Trophoblast cell (in vitro differentiated cells and primary cell): ENCODE measurements at regions not wholly inside any gene's neighbourhood (a gene's known extent, or its start where the extent isn't known, plus 50 kb on each side); places are given as distances from the start of the nearest gene placed in this dataset.

ENCODE experiments used
- DNase-seq, 2 donors: peaks; one replicate each; pipeline ENCODE4 v3.0.0-alpha.2; 2016
- H2AFZ ChIP-seq: 2 replicates; pipeline ENCODE4 v1.6.1; 2013; ENCODE audit warnings: low read length, moderate library complexity, mild to moderate bottlenecking; ENCODE audit not compliant: insufficient read depth, poor library complexity
- H2AK5ac ChIP-seq: 2 replicates; pipeline ENCODE4 v1.6.1; 2013; ENCODE audit warnings: mild to moderate bottlenecking, low read length
- H2BK120ac ChIP-seq: 2 replicates; pipeline ENCODE4 v1.6.1; 2013; ENCODE audit warnings: low read length, mild to moderate bottlenecking, moderate library complexity; ENCODE audit not compliant: insufficient read depth, poor library complexity
- H2BK12ac ChIP-seq: 2 replicates; pipeline ENCODE4 v1.6.1; 2013; ENCODE audit warnings: mild to moderate bottlenecking, low read length, moderate library complexity
- H2BK5ac ChIP-seq: 2 replicates; pipeline ENCODE4 v1.6.1; 2013; ENCODE audit warnings: low read length, low read depth, moderate library complexity, mild to moderate bottlenecking; ENCODE audit not compliant: poor library complexity
- H3K14ac ChIP-seq: 2 replicates; pipeline ENCODE4 v1.6.1; 2013; ENCODE audit warnings: mild to moderate bottlenecking, low read length
- H3K18ac ChIP-seq: 2 replicates; pipeline ENCODE4 v1.6.1; 2013; ENCODE audit warnings: mild to moderate bottlenecking, low read length
- H3K23ac ChIP-seq: 2 replicates; pipeline ENCODE4 v1.6.1; 2013; ENCODE audit warnings: low read length
- H3K27ac ChIP-seq: 2 replicates; pipeline ENCODE4 v1.5.1; 2013; ENCODE audit warnings: low read depth, mild to moderate bottlenecking, inconsistent platforms, low read length, moderate library complexity
- H3K27me3 ChIP-seq: 2 replicates; pipeline ENCODE4 v1.6.1; 2013; ENCODE audit warnings: inconsistent platforms, mild to moderate bottlenecking, low read length, moderate library complexity; ENCODE audit not compliant: insufficient read depth
- H3K36me3 ChIP-seq, 2 experiments: 1 replicate in 1 of 2; 2 replicates in 1 of 2; pipeline ENCODE4 v1.6.1; 2013; ENCODE audit warnings: low read length in 2 of 2, mild to moderate bottlenecking in 2 of 2, moderate library complexity in 1 of 2; ENCODE audit not compliant: insufficient read depth in 2 of 2, control insufficient read depth in 1 of 2
- H3K4ac ChIP-seq: 2 replicates; pipeline ENCODE4 v1.6.1; 2013; ENCODE audit warnings: low read depth, mild to moderate bottlenecking, low read length, moderate library complexity
- H3K4me1 ChIP-seq, 2 experiments: 1 replicate in 1 of 2; 2 replicates in 1 of 2; pipeline ENCODE4 v1.6.1; 2013; ENCODE audit warnings: low read length in 2 of 2, mild to moderate bottlenecking in 2 of 2, moderate library complexity in 1 of 2; ENCODE audit not compliant: insufficient read depth in 2 of 2, control insufficient read depth in 1 of 2
- H3K4me2 ChIP-seq: 2 replicates; pipeline ENCODE4 v1.6.1; 2013; ENCODE audit warnings: inconsistent platforms, mild to moderate bottlenecking, low read length, moderate library complexity
- H3K4me3 ChIP-seq: 2 replicates; pipeline ENCODE4 v1.5.1; 2013; ENCODE audit warnings: mild to moderate bottlenecking, low read depth, low read length, inconsistent platforms
- H3K79me1 ChIP-seq: one replicate; pipeline ENCODE4 v1.6.1; 2013; ENCODE audit warnings: low read length
- H3K79me2 ChIP-seq: 2 replicates; pipeline ENCODE4 v1.6.1; 2013; ENCODE audit warnings: low read length, mild to moderate bottlenecking; ENCODE audit not compliant: control insufficient read depth, insufficient read depth, poor library complexity
- H3K9ac ChIP-seq: 2 replicates; pipeline ENCODE4 v1.6.1; 2013; ENCODE audit warnings: mild to moderate bottlenecking, low read length
- H3K9me3 ChIP-seq: 2 replicates; pipeline ENCODE4 v1.6.1; 2013; ENCODE audit warnings: low read depth, mild to moderate bottlenecking, control low read depth, inconsistent platforms, low read length; ENCODE audit not compliant: insufficient read depth
- H4K12ac ChIP-seq: 2 replicates; pipeline ENCODE4 v1.6.1; 2013; ENCODE audit warnings: low read depth, mild to moderate bottlenecking, low read length, moderate library complexity
- H4K8ac ChIP-seq: 2 replicates; pipeline ENCODE4 v1.6.1; 2013; ENCODE audit warnings: low read depth, mild to moderate bottlenecking, low read length, moderate library complexity
- H4K91ac ChIP-seq: one replicate; pipeline ENCODE4 v1.6.1; 2013; ENCODE audit warnings: low read depth, mild to moderate bottlenecking, low read length, moderate library complexity
- WGBS: extraction: QIAGEN DNeasy Blood & Tissue Kit; methylation state at CpG from one replicate; pipeline ENCODE4 v1.1.7; 2013; ENCODE audit warnings: missing lambda C conversion rate; ENCODE audit not compliant: insufficient read length, insufficient coverage; ENCODE audit errors: extremely low coverage; 5-methylcytosine and 5-hydroxymethylcytosine counted together

DNA sequence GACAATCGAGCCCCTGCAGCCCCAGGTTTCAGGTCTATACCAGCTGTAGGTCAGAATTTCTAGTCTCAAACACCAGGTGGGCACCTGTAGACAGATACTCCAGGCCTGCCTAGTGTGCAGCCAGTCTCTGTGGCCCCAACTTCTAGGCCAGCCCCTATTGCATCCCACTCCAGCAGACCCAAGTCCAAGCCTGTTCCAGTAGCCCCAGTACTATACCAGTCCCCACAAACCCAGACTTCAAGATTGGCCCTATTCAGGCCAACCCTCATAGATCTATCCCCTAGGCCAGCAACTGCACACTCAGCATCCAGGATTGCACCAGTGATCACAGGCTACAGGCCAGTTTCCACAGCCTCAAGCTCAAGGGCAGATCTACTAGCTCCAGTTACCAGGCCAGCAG, 344.0 kb downstream of the PYDC2 start:
- Histone ChIP-seq H2BK5ac (no peak overlapping the region), H3K4ac (no peak overlapping the region), H2BK120ac (no peak overlapping the region), H3K79me2 (no peaks in the 10 kb centered on the region), H3K18ac (no peak overlapping the region), H3K4me2 (no peak overlapping the region), H4K12ac (no peak overlapping the region), H3K23ac (no peak overlapping the region), H3K14ac (no peak overlapping the region), H3K9me3 (peaks cover 10% of the 10 kb centered on the region), H4K8ac (no peak overlapping the region), H3K4me3 (no peak overlapping the region), H3K79me1 (no peaks in the 10 kb centered on the region), H2AK5ac (no peak overlapping the region), H2AFZ (no peak overlapping the region), H4K91ac (no peak overlapping the region), H3K27me3 (no peaks in the 10 kb centered on the region), H3K4me1 (peaks cover 0 to 5% of the 10 kb centered on the region in 2 experiments), H3K36me3 (peaks cover 0 to 5% of the 10 kb centered on the region in 2 experiments), H2BK12ac (no peak overlapping the region), H3K27ac (no peak overlapping the region), H3K9ac (no peak overlapping the region)
- no CpG with 5 or more reads among the region's 1 CpG for WGBS
- no peak for DNase-seq

DNA sequence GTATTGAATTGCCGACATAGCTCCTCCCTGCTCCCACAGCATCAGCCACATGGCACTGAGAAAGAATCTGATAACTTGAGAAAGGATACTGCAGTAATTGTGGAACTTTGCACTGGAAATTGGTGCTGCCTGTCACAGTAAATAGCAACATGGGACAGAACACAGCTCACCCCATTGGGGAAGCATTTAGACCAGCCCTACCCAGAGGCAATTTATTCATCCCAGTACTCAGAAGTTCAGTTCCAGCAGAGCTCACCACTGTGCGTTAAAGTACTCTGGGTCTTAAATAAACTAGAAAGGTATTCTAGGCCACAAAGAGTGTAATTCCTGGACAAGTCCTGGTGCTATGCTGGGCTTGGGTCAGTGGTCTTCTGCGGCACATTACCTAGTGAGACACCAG, 347.1 kb downstream of the PYDC2 start:
- no CpG with 5 or more reads among the region's 3 CpGs for WGBS

DNA sequence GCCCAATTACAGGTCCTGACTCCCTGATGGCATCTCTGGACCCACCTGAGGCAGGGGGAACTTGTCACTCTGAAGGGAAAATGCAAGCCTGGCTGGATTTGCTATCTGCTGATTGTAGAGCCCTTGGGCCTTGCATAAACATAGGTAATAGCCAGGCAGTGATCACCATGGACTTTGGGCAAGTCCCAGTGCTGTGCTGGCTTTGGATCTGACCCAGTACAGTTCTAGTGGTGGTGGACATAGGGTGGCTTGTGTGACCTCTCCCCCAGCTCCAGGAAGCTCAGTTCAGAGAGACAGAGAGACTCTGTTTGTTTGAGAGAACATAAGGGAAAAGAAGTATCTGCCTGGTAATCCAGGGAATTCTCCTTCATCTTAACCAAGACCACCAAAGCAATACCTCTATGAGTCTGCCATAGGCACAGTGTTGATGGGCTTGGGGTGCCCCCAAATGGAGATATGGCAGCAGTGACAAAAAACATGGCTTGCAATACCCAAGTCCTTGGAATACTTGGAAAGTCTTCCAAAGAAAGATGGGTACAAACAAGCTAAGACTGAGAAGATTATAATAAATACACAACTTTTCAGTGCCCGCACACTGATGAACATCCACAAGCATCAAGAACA, 348.5 kb downstream of the PYDC2 start:
- H3K23ac ChIP-seq, result no peak overlapping the region
- H3K9ac ChIP-seq, result no peak overlapping the region
- no peak overlapping the region for H3K4ac ChIP-seq
- no peaks in the 10 kb centered on the region for H3K27me3 ChIP-seq
- no peaks in the 10 kb centered on the region for H3K79me2 ChIP-seq
- H3K18ac ChIP-seq, result no peak overlapping the region
- no peak overlapping the region for H2AK5ac ChIP-seq
- H4K91ac ChIP-seq, result no peak overlapping the region
- H3K36me3 ChIP-seq, result peaks cover 0 to 3% of the 10 kb centered on the region in 2 experiments
- WGBS, result no CpG with 5 or more reads among the region's 1 CpG
- H3K4me2 ChIP-seq, result no peak overlapping the region
- H3K4me3 ChIP-seq, result no peak overlapping the region
- H2AFZ ChIP-seq, result no peak overlapping the region
- peaks cover 0 to 5% of the 10 kb centered on the region in 2 experiments for H3K4me1 ChIP-seq
- H4K8ac ChIP-seq, result no peak overlapping the region
- no peak overlapping the region for H2BK120ac ChIP-seq
- no peak overlapping the region for H3K14ac ChIP-seq
- H3K79me1 ChIP-seq, result no peaks in the 10 kb centered on the region
- no peak overlapping the region for H4K12ac ChIP-seq
- H3K9me3 ChIP-seq, result peaks cover 6% of the 10 kb centered on the region
- no peak overlapping the region for H2BK12ac ChIP-seq
- no peak for DNase-seq
- H3K27ac ChIP-seq, result no peak overlapping the region
- H2BK5ac ChIP-seq, result no peak overlapping the region

More for the DNA sequence above, 347.1 kb downstream of the PYDC2 start:
- Histone ChIP-seq H4K8ac (no peak overlapping the region), H3K4me3 (no peak overlapping the region), H4K91ac (no peak overlapping the region), H2BK5ac (no peak overlapping the region), H3K4me1 (peaks cover 0 to 5% of the 10 kb centered on the region in 2 experiments), H3K79me2 (no peaks in the 10 kb centered on the region), H2AK5ac (no peak overlapping the region), H3K23ac (no peak overlapping the region), H3K27ac (no peak overlapping the region), H3K4ac (no peak overlapping the region), H3K9ac (no peak overlapping the region), H3K27me3 (no peaks in the 10 kb centered on the region), H3K79me1 (no peaks in the 10 kb centered on the region), H4K12ac (no peak overlapping the region), H3K36me3 (peaks cover 0 to 3% of the 10 kb centered on the region in 2 experiments), H3K18ac (no peak overlapping the region), H3K14ac (no peak overlapping the region), H3K4me2 (no peak overlapping the region), H2BK12ac (no peak overlapping the region), H2AFZ (no peak overlapping the region), H3K9me3 (peaks cover 6% of the 10 kb centered on the region), H2BK120ac (no peak overlapping the region)
- no peak for DNase-seq

DNA sequence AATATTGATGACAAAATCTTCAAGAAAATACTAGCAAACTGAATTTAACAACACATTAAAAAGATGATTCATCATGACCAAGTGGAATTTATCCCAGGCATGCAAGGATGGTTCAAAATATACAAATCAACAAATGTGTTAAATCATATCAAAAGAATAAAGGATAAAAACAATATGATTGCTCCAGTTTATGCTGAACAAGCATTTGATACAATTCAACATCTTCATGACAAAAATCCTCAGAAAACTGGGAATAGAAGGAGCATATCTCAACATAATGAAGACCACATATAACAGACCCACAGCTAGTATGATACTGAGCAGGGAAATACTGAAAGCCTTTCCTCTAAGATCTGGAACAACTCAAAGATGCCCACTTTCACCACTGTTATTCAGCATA, 352.3 kb downstream of the PYDC2 start:
- no peak overlapping the region for H2BK120ac ChIP-seq
- H3K4ac ChIP-seq, result no peak overlapping the region
- H3K9ac ChIP-seq, result no peak overlapping the region
- H3K4me2 ChIP-seq, result no peak overlapping the region
- no peak overlapping the region for H3K23ac ChIP-seq
- no peak overlapping the region for H3K18ac ChIP-seq
- no peak overlapping the region for H2AK5ac ChIP-seq
- peaks cover 0 to 1% of the 10 kb centered on the region in 2 experiments for H3K4me1 ChIP-seq
- H4K8ac ChIP-seq, result no peak overlapping the region
- no peak overlapping the region for H3K27ac ChIP-seq
- H3K14ac ChIP-seq, result no peak overlapping the region
- no peak overlapping the region for H4K12ac ChIP-seq
- H3K9me3 ChIP-seq, result no peaks in the 10 kb centered on the region
- no peak overlapping the region for H2BK5ac ChIP-seq
- no peaks in the 10 kb centered on the region for H3K36me3 ChIP-seq
- H2AFZ ChIP-seq, result no peak overlapping the region
- H4K91ac ChIP-seq, result no peak overlapping the region
- no peak overlapping the region for H2BK12ac ChIP-seq
- no peak for DNase-seq
- no peaks in the 10 kb centered on the region for H3K27me3 ChIP-seq
- no peaks in the 10 kb centered on the region for H3K79me2 ChIP-seq
- no peaks in the 10 kb centered on the region for H3K79me1 ChIP-seq
- no peak overlapping the region for H3K4me3 ChIP-seq
